Endodermal cell (in vitro differentiated cells): ENCODE measurements at regions not wholly inside any gene's neighbourhood (a gene's known extent, or its start where the extent isn't known, plus 50 kb on each side); places are given as distances from the start of the nearest gene placed in this dataset.

Experiments used
- DNase-seq: peaks from one replicate; pipeline ENCODE4 v3.0.0-alpha.2; 2017
- H3K27ac ChIP-seq: 2 replicates; pipeline ENCODE4 v1.5.1; 2013; ENCODE audit warnings: mild to moderate bottlenecking, low read depth, low read length, moderate library complexity
- H3K27me3 ChIP-seq: 2 replicates; pipeline ENCODE4 v1.6.1; 2013; ENCODE audit warnings: mild to moderate bottlenecking, low read length, moderate library complexity; ENCODE audit not compliant: insufficient read depth, control insufficient read depth, poor library complexity, severe bottlenecking
- H3K36me3 ChIP-seq: 2 replicates; pipeline ENCODE4 v1.7.0; 2013; ENCODE audit warnings: mild to moderate bottlenecking, low read length, moderate library complexity; ENCODE audit not compliant: control insufficient read depth, insufficient read depth
- H3K4me1 ChIP-seq: one replicate; pipeline ENCODE4 v1.7.0; 2013; ENCODE audit warnings: low read length; ENCODE audit not compliant: control insufficient read depth, insufficient read depth
- H3K4me3 ChIP-seq: 2 replicates; pipeline ENCODE4 v1.5.1; 2013; ENCODE audit warnings: mild to moderate bottlenecking, low read length, moderate library complexity
- H3K9ac ChIP-seq: 2 replicates; pipeline ENCODE4 v1.6.1; 2013; ENCODE audit warnings: mild to moderate bottlenecking, low read length, moderate library complexity; ENCODE audit not compliant: poor library complexity, severe bottlenecking; ENCODE audit errors: extremely low read depth
- H3K9me3 ChIP-seq: 2 replicates; pipeline ENCODE4 v1.6.1; 2013; ENCODE audit warnings: mild to moderate bottlenecking, low read length, moderate library complexity; ENCODE audit not compliant: control insufficient read depth
- H3K27ac Mint-ChIP-seq: 2 replicates; pipeline ENCODE4 v1.8.0; 2020; ENCODE audit warnings: mixed read lengths
- H3K27me3 Mint-ChIP-seq: 2 replicates; pipeline ENCODE4 v1.8.0; 2021; ENCODE audit warnings: mild to moderate bottlenecking, mixed read lengths; ENCODE audit not compliant: insufficient read depth
- H3K36me3 Mint-ChIP-seq: 2 replicates; pipeline ENCODE4 v1.8.0; 2020; ENCODE audit warnings: low read depth, mixed read lengths
- H3K4me1 Mint-ChIP-seq: 2 replicates; pipeline ENCODE4 v1.8.0; 2020; ENCODE audit warnings: mixed read lengths
- H3K4me3 Mint-ChIP-seq: 2 replicates; pipeline ENCODE4 v1.8.0; 2020; ENCODE audit warnings: mild to moderate bottlenecking, moderate library complexity, mixed read lengths
- H3K9me3 Mint-ChIP-seq: 2 replicates; pipeline ENCODE4 v1.8.0; 2020; ENCODE audit warnings: mild to moderate bottlenecking, mixed read lengths
- CTCF ChIP-seq: fragments of 200-600 bp; sonication (generic); conservative IDR thresholded peaks from 2 replicates; pipeline ENCODE4 v1.5.0; 2021; ENCODE audit warnings: antibody characterized with exemption, mild to moderate bottlenecking
- WGBS, 2 experiments: methylation state at CpG; one replicate each; pipeline versions ENCODE4 v1.1.5 to v1.1.7; 2013; ENCODE audit warnings: missing lambda C conversion rate in 2 of 2, mixed read lengths in 1 of 2; ENCODE audit not compliant: insufficient coverage in 1 of 2, insufficient read length in 1 of 2; 5-methylcytosine and 5-hydroxymethylcytosine counted together

GRCh38 chrX:30008031-30008430 is 207.3 kb upstream of the MAGEB2 start:
- Histone ChIP-seq H3K4me3 (no peak overlapping the region), H3K9me3 (no peaks in the 10 kb centered on the region), H3K27ac (no peak overlapping the region), H3K36me3 (no peaks in the 10 kb centered on the region), H3K4me1 (no peaks in the 10 kb centered on the region), H3K27me3 (no peaks in the 10 kb centered on the region), H3K9ac (no peak overlapping the region)
- Mint-ChIP-seq H3K9me3 (peaks cover 18% of the 10 kb centered on the region), H3K36me3 (peaks cover 34% of the 10 kb centered on the region), H3K4me3 (no peak overlapping the region), H3K27ac (no peak overlapping the region), H3K27me3 (no peaks in the 10 kb centered on the region), H3K4me1 (peaks cover 8% of the 10 kb centered on the region)
- no peak for DNase-seq
- TF ChIP-seq CTCF = peak; percentile 36
- 76% methylated on average over 2 of the region's 2 CpGs; no CpG with 5 or more reads in 1 of the 2 experiments for whole genome bisulfite sequencing, 2 experiments

GRCh38 chrX:30010471-30010870 is 204.9 kb upstream of the MAGEB2 start:
- Histone ChIP-seq H3K27ac (no peak overlapping the region), H3K27me3 (no peaks in the 10 kb centered on the region), H3K4me3 (no peak overlapping the region), H3K4me1 (no peaks in the 10 kb centered on the region), H3K9ac (no peak overlapping the region), H3K9me3 (no peaks in the 10 kb centered on the region), H3K36me3 (no peaks in the 10 kb centered on the region)
- WGBS, 2 experiments = 94% methylated on average over 3 of the region's 3 CpGs; no CpG with 5 or more reads in 1 of the 2 experiments
- no peaks in the 10 kb centered on the region for H3K27me3 Mint-ChIP-seq
- H3K4me3 Mint-ChIP-seq = no peak overlapping the region
- no peak for TF ChIP-seq CTCF
- H3K4me1 Mint-ChIP-seq = peaks cover 8% of the 10 kb centered on the region
- peaks cover 28% of the 10 kb centered on the region for H3K9me3 Mint-ChIP-seq
- no peak overlapping the region for H3K27ac Mint-ChIP-seq
- H3K36me3 Mint-ChIP-seq = peaks cover 31% of the 10 kb centered on the region
- DNase-seq = no peak

GRCh38 chrX:30015440-30015839 is 199.9 kb upstream of the MAGEB2 start:
- H3K27me3 ChIP-seq = no peaks in the 10 kb centered on the region
- H3K36me3 ChIP-seq = no peaks in the 10 kb centered on the region
- Mint-ChIP-seq H3K4me1 (no peaks in the 10 kb centered on the region), H3K36me3 (peaks cover 27% of the 10 kb centered on the region), H3K27ac (no peak overlapping the region), H3K9me3 (peaks cover 35% of the 10 kb centered on the region), H3K4me3 (no peak overlapping the region), H3K27me3 (no peaks in the 10 kb centered on the region)
- peaks cover 2% of the 10 kb centered on the region for H3K9me3 ChIP-seq
- no peak for TF ChIP-seq CTCF
- DNase-seq = no peak
- no peak overlapping the region for H3K4me3 ChIP-seq
- H3K27ac ChIP-seq = no peak overlapping the region
- 89% methylated on average over 3 of the region's 3 CpGs; no CpG with 5 or more reads in 1 of the 2 experiments for WGBS, 2 experiments
- H3K4me1 ChIP-seq = no peaks in the 10 kb centered on the region
- no peak overlapping the region for H3K9ac ChIP-seq
